ENCODE measurements at regions not wholly inside any gene's neighbourhood (a gene's known extent, or its start where the extent isn't known, plus 50 kb on each side); places are given as distances from the start of the nearest gene placed in this dataset.
"Not testable (repeated sequence)": the region's sequence is repeated elsewhere in the genome, so short reads cannot be mapped to it uniquely, and the experiment has no call there.

DNA sequence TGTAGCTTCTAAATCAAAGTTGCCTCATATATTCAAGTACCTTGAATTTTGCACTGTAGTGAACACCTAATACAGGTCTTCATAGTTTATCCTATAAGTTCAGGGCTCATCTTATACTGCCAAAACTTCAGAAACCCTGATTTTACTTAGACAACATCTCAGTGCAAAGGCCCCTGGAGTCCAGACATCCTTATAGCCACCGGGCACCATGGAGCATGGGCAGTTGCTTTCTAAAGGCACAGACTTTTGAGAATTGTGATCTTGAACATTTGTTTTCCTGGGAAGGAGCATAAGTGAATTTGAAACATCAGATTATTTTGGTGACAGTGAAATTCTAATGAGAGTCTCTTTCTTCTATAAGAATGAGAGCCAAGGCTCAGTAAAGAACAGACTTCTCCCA is 292.3 kb downstream of the CYRIA start:
- no peak for DNase-seq (ENCODE audit: low read depth, low spot score)

DNA sequence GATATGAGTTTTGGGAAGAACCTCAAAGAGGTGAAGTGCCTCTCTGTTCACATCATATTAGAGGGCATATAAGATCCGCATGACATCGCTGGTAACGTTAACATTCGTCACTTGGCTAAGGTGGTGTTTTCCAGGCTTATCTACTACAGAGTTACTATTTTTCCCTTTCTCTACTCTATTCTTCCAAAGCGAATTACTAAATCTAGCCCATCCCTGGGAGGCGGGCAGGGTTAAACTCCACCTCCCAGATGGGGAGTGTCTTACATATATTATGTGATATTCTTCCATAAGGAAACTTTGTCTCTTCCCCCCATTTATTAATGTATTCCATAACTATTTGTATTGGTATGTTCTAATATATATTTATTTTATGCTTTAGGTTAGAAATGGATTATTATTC is 293.9 kb downstream of the CYRIA start:
- no peak for DNase-seq (ENCODE audit: low read depth, low spot score)

DNA sequence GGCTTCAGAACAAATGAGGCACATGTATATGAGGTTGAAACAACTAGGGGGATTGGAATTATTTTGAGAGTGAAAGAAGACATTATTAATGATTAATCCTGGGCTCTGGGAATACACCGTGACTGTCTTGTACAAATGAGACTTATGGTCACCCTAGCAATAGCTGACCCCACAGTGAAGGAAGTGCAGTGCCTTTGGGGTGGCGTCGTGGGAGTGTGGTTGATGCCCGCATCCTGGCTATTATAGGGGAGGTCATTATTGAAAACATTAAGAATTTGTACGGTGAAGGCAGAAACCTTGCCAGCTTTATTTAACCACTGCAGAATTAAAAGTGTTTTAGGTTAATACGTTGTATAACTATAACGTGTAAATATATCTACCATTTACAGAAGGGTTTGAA is 296.7 kb downstream of the CYRIA start:
- no peak for DNase-seq (ENCODE audit: low read depth, low spot score)

DNA sequence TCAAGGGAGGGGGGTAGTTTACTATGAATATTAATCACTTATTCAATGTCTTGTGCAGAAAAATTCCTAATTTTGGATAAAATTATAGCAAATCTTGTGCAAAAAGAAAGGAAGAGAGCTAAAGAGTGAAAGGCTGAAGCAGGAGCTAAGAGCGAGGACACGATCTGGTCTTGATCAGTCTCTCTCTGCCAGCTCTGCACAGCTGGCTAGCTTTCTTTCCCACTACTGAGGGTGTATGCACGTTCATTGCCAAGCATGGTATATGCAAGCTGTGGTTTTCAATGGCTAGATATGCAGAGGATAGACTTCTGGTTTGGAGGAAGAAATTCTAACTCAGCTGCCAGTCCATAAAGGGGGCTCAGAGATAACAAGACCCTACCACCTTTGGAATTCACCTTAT is 297.3 kb downstream of the CYRIA start:
- no peak for DNase-seq (ENCODE audit: low read depth, low spot score)

DNA sequence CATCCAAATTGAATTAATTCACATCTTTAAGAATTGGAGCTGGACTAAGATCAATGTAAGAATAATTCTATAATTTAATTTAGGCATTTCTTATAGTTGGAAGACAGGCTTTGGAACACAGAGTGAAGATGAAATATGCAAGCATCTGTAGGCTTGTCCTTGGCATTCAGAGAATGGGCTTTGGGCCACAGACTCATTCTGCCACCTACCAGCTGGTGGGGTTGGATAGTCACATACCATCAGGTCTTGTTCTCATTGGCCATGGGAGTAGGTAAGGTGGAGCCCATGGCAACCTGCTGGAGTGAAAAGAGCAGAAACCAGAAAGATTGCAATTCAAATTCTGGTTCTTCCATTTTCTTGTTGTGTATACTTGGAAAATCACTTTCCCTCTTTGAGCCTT is 300.3 kb downstream of the CYRIA start:
- no peak for DNase-seq (ENCODE audit: low read depth, low spot score)

DNA sequence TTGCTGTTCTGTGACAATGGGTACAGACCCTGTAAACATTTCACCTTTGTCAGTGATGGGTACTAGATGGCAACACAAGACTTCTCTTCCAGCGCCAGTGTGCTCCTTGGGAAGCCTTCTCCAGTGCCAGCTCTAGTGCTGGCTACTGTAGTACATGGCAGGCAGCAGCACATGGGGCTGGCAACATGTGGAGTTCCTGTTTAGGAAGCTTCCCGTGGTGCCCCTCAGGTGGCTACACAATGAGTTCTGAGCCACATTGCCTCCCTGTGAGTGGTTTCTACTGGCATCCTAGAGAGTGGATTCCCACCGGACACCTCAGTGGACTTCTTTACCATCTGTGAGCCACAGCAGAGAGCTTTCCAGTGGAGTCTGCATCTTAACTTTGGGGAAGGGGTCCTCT is 302.1 kb downstream of the CYRIA start:
- no peak for DNase-seq (ENCODE audit: low read depth, low spot score)

DNA sequence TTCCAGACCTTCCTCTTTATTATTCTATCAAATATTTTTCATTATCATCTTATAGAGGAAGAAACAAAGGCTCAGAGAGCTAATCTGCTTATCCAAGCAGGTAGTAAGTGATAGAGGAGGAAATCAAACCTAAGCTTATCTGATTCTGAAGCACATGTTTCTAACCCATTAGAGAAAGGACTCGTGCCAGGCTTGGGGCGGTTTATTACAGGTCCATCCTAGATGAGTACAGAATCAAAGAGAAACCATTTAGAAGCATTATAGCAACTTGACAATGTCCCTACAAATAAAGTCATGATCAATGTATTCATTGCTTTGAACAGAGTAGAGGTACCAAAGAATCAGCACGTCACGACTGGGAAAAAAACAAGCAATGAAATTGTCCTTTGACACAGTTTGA is 303.0 kb downstream of the CYRIA start:
- no peak for DNase-seq (ENCODE audit: low read depth, low spot score)

DNA sequence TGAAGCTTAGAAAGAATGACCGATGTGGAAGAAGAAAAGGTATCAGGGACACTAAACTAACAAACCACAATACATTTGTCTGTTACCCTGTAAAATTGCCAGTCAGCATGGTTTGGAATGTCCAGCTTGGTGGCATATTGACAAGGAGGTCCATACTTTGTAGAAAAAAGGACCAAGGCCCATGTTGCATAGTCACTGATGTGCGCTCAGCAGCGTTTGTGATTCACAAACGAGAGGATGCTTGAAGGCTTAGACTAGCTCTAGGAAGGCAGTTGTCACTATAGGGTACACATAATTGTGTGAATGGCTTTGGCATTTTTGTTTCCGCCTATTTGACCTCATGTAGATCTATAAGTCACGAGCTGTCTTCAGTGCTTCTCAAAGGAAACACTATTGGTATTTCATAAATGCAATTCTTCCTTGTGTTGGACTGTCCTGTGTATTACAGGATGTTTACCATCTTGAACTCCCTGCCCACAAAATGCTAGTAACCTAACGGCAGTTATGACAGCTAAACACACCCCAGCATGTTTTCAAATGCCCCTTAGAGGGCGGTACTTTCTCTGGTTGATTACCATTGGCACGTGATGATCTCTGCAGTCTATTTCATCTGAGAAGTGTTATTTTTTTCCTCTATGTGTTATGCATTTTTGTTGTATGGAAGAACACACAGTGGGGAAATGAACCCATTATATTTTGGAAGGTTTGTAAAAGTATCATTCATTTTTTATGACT is 304.2 kb downstream of the CYRIA start:
- no peak for DNase-seq (ENCODE audit: low read depth, low spot score)

DNA sequence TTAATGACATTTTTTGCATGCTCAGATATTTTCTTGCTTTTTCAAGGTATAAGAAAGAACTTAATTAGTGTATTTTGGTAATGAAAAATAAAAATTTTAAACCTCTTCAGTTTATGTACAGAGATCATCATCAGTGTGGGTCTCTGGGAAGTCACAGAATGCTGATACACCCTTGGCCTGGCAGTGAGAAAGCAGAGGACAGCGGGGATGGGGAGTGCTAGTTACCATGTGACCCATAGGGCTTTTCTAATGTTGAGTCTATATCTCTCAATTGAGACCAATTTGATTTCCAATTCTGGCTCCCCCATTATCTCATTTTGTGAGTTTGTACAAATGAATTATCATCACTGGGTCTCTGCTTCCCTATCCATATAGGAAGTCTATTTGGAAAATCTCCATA is 305.7 kb downstream of the CYRIA start:
- DNase-seq (ENCODE audit: low read depth, low spot score), result no peak

DNA sequence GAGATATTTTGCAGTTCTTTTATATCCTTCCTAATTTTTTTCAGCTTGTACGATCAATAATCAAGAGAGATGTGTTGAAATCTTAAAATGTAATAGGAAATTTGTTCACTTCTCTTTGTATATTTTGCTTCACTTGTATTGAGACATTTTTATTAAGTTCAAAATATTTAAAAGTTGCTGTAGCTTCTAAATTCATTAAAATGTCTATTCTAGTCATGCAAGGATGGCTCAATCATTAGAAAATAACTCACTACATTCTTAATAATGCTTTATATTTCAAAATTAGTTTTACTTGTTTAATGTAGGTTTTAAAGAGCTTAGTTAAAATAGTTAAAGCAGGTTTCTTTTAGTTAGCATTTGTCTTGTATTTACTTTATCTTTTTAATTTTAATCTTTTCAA is 308.4 kb downstream of the CYRIA start:
- no peak for DNase-seq (ENCODE audit: low read depth, low spot score)

DNA sequence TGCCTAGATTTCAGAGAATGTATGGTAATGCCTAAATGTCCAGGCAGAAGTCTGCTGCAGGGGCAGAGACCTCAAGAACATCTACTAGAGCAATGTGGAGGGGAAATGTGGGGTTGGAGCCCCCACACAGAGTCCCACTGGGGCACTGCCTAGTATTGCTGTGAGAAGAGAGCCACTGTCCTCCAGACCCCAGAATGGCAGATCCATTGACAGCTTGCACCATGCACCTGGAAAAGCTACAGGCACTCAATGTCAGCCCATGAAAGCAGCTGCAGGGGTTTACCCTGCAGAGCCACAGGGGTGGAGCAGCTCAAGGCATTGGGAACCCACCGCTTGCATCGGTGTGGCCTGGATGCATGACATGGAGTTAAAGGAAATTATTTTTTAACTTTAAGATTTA is 314.1 kb downstream of the CYRIA start:
- no peak for DNase-seq (ENCODE audit: low read depth, low spot score)

DNA sequence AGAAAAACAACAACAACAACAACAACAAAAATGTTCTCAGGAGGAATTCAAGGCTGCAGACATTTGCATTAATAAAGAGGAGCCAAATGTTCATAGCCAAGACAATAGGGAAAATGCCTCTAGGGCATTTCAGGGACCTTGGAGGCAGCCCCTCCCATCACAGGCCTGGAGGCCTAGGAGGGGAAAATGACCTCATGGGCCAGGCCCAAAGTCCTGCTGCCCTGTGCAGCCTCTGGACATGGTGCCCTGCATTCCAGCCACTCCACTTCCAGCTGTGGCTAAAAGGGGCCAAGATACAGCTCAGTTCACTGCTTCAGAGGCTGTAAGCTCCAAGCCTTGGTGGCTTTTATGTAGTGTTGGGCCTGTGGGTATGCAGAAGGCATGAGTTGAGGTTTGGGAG is 314.5 kb downstream of the CYRIA start:
- DNase-seq (ENCODE audit: low read depth, low spot score), result no peak

DNA sequence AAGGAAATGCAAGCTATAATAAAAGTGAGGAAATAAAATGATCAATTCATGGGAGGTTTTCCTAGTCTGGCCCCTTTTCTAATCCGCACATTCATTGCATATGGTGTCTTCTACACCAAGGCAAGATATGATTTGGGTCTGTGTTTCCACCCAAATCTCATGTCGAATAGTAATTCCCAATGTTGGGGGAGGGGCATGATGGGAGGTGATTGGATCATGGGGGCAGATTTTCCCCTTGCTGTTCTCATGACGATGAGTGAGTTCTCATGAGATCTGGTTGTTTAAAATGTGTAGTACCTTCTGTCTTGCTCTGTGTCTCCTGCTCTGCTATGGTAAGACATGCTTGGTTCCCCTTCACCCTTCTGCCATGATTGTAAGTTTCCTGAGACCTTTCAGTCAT is 315.4 kb downstream of the CYRIA start:
- DNase-seq (ENCODE audit: low read depth, low spot score), result no peak

DNA sequence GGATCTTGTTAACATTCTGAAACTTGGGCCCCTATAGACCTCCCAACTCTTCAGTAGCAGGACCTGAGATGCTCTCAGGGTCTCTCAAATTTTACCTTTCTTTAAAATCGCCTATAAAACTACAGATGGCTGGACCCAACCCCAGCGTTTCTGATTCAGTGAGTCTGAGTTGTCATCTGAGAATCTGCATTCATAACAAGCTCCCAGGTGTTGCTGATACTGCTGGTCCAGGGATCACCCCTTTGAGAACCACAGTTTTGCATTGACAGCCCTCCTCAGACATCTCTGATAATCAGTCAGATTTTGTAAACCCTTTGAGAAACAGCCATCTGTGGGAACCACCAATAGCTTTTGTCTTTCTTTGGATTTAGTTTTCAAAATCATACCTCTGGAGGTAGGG is 315.8 kb downstream of the CYRIA start:
- no peak for DNase-seq (ENCODE audit: low read depth, low spot score)

DNA sequence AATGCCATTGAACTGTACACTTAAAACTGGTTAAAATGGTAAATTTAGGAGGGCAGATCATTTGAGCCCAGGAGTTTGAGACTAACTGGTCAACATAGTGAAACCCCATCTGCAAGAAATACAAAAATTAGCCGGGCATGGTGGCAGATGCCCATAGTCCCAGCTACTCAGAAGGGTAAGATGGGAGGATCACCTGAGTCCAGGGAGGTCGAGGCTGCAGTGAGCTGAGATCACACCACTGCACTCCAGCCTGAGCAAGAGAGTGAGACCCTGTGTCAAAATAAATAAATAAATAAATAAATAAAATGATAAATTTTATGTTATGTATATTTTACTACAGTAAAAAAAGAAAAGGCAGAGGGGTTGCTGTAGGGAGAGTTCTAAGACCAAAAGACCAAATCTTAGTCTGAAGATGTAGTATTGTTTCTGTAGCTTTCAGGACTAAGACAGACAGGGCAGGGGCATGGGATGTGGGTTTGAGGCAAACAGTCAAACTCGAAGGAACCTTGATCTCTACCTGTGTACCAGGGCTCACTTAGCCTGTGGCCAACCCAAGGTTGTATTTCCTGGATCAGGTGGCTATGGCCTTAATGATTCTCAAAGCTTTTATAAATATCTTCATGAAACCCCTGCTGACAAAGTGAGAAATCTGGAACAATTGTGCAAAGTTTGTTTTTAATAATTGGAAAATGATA is 316.7 kb downstream of the CYRIA start:
- no peak for DNase-seq (ENCODE audit: low read depth, low spot score)

DNA sequence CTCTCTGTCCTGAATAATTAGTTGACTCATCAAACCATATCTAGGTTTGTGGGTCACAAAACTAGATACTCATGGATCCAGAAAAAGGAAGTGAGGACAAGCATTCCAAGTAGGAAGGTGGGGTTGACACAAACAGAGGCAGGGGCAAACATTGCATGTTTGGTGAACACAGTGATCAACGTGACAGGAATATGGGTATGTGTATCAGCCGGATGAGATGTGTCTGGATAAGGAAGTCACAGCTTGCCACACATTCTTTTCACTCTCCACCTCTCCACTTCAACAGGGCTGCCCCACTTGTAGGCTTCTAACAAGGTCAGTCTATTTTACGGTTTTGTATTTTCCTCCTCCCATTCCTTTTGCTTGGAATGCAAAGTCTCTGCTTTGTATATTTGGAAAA is 319.0 kb downstream of the CYRIA start:
- no peak for DNase-seq (ENCODE audit: low read depth, low spot score)

DNA sequence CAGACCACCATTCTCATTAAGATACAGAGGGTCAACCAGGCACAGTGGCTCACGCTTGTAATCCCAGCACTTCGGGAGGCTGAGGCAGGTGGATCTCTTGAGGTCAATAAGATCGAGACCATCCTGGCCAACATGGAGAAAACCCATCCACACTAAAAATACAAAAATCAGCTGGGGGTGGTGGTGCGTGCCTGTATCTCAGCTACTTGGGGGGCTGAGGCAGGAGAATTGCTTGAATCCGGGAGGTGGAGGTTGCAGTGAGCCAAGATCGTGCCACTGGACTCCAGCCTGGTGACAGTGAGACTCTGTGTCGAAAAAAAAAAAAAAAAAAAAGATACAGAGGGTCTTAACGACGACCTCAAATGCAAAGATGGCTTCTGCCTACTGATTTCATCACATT is 320.4 kb downstream of the CYRIA start:
- not testable (repeated sequence) for DNase-seq (ENCODE audit: low read depth, low spot score)

DNA sequence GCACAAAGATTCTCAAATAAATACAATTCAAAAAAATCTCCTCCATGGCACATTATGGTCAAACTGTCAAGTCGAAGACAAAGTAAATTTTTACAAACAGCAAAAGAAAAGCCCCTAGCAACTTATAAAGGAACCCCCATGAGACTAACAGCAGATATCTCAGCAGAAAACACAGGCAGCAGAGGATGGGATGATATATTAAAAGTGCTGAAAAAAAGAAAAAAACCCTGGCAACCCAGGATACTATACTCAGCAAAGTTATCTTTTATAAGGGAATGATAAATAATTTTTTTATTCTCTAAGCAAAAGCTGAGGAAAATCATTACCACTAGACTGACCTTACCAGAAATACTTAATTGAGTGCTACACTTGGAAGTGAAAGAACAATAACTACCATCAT is 326.4 kb downstream of the CYRIA start:
- no peak for DNase-seq (ENCODE audit: low read depth, low spot score)

DNA sequence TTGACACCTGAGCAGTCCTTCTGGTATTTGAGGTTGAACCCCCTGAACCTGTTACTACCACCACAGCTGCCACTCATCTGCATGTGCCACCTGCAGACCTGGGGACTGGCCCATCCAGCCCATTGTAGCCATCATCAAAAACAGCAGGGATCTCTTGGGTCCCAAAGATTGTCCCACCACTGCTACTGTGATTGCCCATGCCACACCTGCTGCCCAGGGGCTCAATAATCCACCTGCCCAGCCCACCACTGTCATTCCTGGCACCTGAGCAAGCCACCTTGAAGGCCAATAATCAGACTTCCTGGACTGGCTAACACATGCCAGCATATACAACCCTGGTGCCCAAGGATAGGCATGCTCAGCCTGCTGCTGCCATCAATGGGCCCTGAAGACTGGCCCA is 327.6 kb downstream of the CYRIA start:
- no peak for DNase-seq (ENCODE audit: low read depth, low spot score)

DNA sequence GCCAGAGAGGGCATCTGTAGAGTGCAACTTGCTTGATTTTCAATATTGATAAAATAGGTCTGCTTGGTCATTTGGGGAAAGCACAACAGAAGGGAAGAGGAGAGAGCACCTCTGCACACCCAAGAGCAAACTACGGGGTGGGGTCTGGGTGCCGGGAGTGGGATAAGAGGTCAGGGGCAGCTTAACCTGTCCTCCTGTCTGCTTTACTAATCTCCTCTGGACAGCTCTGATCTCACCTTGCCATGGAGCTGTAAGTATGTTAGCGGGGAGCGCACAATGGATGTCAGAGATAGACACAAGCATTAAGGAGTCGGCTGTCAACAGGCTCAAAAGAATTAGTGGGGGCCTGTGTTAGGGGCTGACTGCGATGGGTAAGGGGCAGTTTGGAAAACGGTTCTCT is 328.7 kb downstream of the CYRIA start:
- DNase-seq (ENCODE audit: low read depth, low spot score), result no peak

DNA sequence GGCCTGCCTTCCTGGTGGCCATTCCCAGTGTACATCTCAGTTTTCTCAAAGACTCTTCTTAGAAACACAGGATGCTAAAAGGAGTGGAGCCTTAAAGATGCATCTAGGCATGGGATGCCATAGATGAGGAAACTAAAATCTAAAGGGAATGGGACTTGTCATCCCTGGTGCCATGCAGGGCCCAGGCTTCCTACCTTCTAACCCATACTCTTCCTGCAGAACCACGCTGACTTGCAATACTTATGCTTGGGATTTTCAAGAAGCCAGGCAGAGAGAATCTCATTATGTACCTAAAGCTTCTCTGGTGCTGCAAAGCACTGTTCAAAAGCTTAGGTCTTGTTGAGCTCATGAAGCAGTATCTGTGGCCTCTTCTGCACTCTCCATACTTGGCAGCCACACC is 329.1 kb downstream of the CYRIA start:
- DNase-seq (ENCODE audit: low read depth, low spot score), result no peak

DNA sequence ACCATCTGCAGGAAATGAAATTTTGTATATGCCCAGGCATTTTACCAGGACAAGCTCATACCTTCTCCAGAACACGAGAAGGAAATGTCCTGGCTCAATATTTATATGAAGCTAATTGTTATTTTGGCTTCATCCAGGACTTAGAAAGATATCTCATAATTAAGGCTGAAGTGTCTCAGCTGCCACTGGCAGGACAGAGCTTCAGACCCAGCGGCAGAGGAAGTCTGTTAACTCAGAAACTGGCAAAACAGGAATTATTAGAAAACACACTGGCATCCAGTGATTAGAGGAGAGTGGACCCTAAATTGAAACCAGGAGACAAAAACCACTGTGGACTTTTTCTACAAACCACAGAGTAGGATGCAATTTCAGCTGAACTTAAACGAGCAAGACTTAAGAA is 329.7 kb downstream of the CYRIA start:
- DNase-seq (ENCODE audit: low read depth, low spot score), result no peak

DNA sequence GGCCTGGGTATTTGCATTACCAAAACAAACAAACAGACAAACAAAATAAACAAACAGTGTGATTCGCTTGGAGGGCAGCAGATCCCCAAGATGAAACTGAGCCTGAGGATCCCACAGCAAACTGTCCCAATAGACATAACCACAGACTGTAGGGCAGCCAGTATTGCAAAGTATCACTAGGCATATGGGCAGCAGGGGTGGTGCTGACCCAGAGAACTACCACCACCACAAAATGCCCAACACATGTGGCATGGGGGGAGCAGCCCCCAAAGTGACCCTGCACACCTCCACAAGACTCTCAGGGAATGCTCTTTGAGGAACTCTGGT is 330.1 kb downstream of the CYRIA start:
- DNase-seq (ENCODE audit: low read depth, low spot score), result no peak

All from astrocyte of the hippocampus (primary cell).